IMR-90 (cell line): ENCODE measurements at regions not wholly inside any gene's neighbourhood (a gene's known extent, or its start where the extent isn't known, plus 50 kb on each side); places are given as distances from the start of the nearest gene placed in this dataset.
A peak's percentile ranks its signal among the peaks of the same experiment; 100 is the strongest.

ENCODE experiments used
- ATAC-seq: fragments of 200-7000 bp; cut with Tn5 transposase; 2 replicates; pipeline ENCODE4 v1.9.1; 2020; ENCODE audit warnings: low read depth, mild to moderate bottlenecking, moderate library complexity
- BruUV-seq: library from RNA; stranded (reverse); fragments of 400-500 nt; replicated peaks from 2 replicates; lab custom pipeline; 2021; lab: Mats Ljungman, UMichigan
- CTCF ChIA-PET: fragments of 300-600 bp; formaldehyde crosslinking; extraction: SDS; loops from one replicate; lab custom pipeline; 2021; ENCODE audit warnings: antibody characterized with exemption; lab: Yijun Ruan, JAX
- POLR2A ChIA-PET: fragments of 300-600 bp; sonication (Branson Sonifier 250); formaldehyde crosslinking; loops from one replicate; lab custom pipeline; 2022; ENCODE audit warnings: antibody characterized with exemption; ENCODE audit not compliant: unreplicated experiment; lab: Charles Lee
- DNase-seq: peaks from one replicate; pipeline ENCODE4 v3.0.0; 2013
- H2AFZ ChIP-seq: replicated peaks from 2 replicates; pipeline ENCODE3; 2013; ENCODE audit warnings: low read length, mild to moderate bottlenecking; ENCODE audit not compliant: poor library complexity
- H2AK5ac ChIP-seq: 2 replicates; pipeline ENCODE4 v1.6.1; 2013; ENCODE audit warnings: low read depth, low read length, inconsistent platforms
- H2AK9ac ChIP-seq: replicated peaks from 2 replicates; pipeline ENCODE3; 2013; ENCODE audit warnings: mild to moderate bottlenecking, low read depth, low read length, moderate library complexity; ENCODE audit not compliant: poor library complexity
- H2BK120ac ChIP-seq: 2 replicates; pipeline ENCODE4 v1.6.1; 2013; ENCODE audit warnings: low read depth, low read length, inconsistent platforms
- H2BK15ac ChIP-seq: 3 replicates; pipeline ENCODE4 v1.6.1; 2013; ENCODE audit warnings: low read depth, low read length, inconsistent platforms
- H2BK20ac ChIP-seq: 2 replicates; pipeline ENCODE4 v1.6.1; 2013; ENCODE audit warnings: low read depth, mild to moderate bottlenecking, inconsistent platforms, low read length, moderate library complexity
- H2BK5ac ChIP-seq: 2 replicates; pipeline ENCODE4 v1.6.1; 2013; ENCODE audit warnings: mild to moderate bottlenecking, low read depth, low read length, inconsistent platforms; ENCODE audit not compliant: poor library complexity, severe bottlenecking
- H3K14ac ChIP-seq: replicated peaks from 2 replicates; pipeline ENCODE4 v1.6.1; 2013; ENCODE audit warnings: low read depth, low read length, inconsistent platforms
- H3K18ac ChIP-seq: 2 replicates; pipeline ENCODE4 v1.6.1; 2013; ENCODE audit warnings: low read depth, low read length, control low read depth
- H3K23ac ChIP-seq: 2 replicates; pipeline ENCODE4 v1.6.1; 2013; ENCODE audit warnings: low read depth, low read length, inconsistent platforms
- H3K27ac ChIP-seq: 2 replicates; pipeline ENCODE4 v1.5.1; 2013; ENCODE audit warnings: mild to moderate bottlenecking, control low read depth, low read length; ENCODE audit not compliant: insufficient read depth
- H3K27me3 ChIP-seq: 2 replicates; pipeline ENCODE4 v1.6.1; 2013; ENCODE audit warnings: low read length; ENCODE audit not compliant: control insufficient read depth, insufficient read depth
- H3K36me3 ChIP-seq: 2 replicates; pipeline ENCODE4 v1.6.1; 2013; ENCODE audit warnings: low read length, mixed read lengths; ENCODE audit not compliant: control insufficient read depth, insufficient read depth
- H3K4ac ChIP-seq: 2 replicates; pipeline ENCODE4 v1.6.1; 2013; ENCODE audit warnings: low read depth, low read length, inconsistent platforms
- H3K4me1 ChIP-seq: 2 replicates; pipeline ENCODE4 v1.6.1; 2013; ENCODE audit warnings: low read length, mixed read lengths; ENCODE audit not compliant: control insufficient read depth, insufficient read depth
- H3K4me2 ChIP-seq: 2 replicates; pipeline ENCODE4 v1.6.1; 2013; ENCODE audit warnings: low read depth, mild to moderate bottlenecking, control low read depth, low read length, moderate library complexity
- H3K4me3 ChIP-seq: 2 replicates; pipeline ENCODE4 v1.5.1; 2013; ENCODE audit warnings: low read depth, mild to moderate bottlenecking, control low read depth, low read length, moderate library complexity; ENCODE audit not compliant: insufficient read depth
- H3K56ac ChIP-seq: 2 replicates; pipeline ENCODE4 v1.6.1; 2013; ENCODE audit warnings: low read length, inconsistent platforms; ENCODE audit not compliant: insufficient read depth; ENCODE audit errors: extremely low read depth
- H3K79me1 ChIP-seq, 2 experiments: 2 replicates each; pipeline ENCODE4 v1.6.1; 2013; ENCODE audit warnings: low read length in 2 of 2, inconsistent platforms in 1 of 2, low read depth in 1 of 2
- H3K9ac ChIP-seq: 2 replicates; pipeline ENCODE4 v1.6.1; 2013; ENCODE audit warnings: low read depth, low read length, control low read depth
- H3K9me1 ChIP-seq: 2 replicates; pipeline ENCODE4 v1.6.1; 2013; ENCODE audit warnings: low read length, inconsistent platforms; ENCODE audit not compliant: insufficient read depth
- H3K9me3 ChIP-seq: 2 replicates; pipeline ENCODE4 v1.6.1; 2013; ENCODE audit warnings: low read length; ENCODE audit not compliant: control insufficient read depth, insufficient read depth
- H4K20me1 ChIP-seq: 2 replicates; pipeline ENCODE4 v1.6.1; 2013; ENCODE audit warnings: low read length, inconsistent platforms; ENCODE audit not compliant: insufficient read depth
- H4K5ac ChIP-seq: 2 replicates; pipeline ENCODE4 v1.6.1; 2013; ENCODE audit warnings: mild to moderate bottlenecking, low read depth, low read length, control low read depth
- H4K8ac ChIP-seq, 2 experiments: 2 replicates each; pipeline ENCODE4 v1.6.1; 2013; ENCODE audit warnings: low read depth in 2 of 2, low read length in 2 of 2, control low read depth in 1 of 2, inconsistent platforms in 1 of 2
- H4K91ac ChIP-seq: 2 replicates; pipeline ENCODE4 v1.6.1; 2013; ENCODE audit warnings: low read depth, low read length, inconsistent platforms; ENCODE audit not compliant: insufficient read depth
- BHLHE40 ChIP-seq: fragments of 150-350 bp; IDR thresholded peaks from 2 replicates; pipeline ENCODE4 v1.6.1; 2016; ENCODE audit warnings: mild to moderate bottlenecking, low read depth, low read length
- CEBPB ChIP-seq: IDR thresholded peaks from 2 replicates; pipeline ENCODE4 v1.6.1; 2012; ENCODE audit warnings: low read depth, low read length, improper control_type of control experiment
- CHD1 ChIP-seq: IDR thresholded peaks from 2 replicates; pipeline ENCODE4 v1.6.1; 2012; ENCODE audit warnings: low read depth, low read length, improper control_type of control experiment
- FOS ChIP-seq: fragments of 150-350 bp; IDR thresholded peaks from 2 replicates; pipeline ENCODE4 v1.6.1; 2016; ENCODE audit warnings: low read depth, low read length
- MAFK ChIP-seq: IDR thresholded peaks from 2 replicates; pipeline ENCODE4 v1.6.1; 2012; ENCODE audit warnings: low read depth, low read length, improper control_type of control experiment
- MAZ ChIP-seq: IDR thresholded peaks from 2 replicates; pipeline ENCODE4 v1.6.1; 2012; ENCODE audit warnings: low read depth, mild to moderate bottlenecking, low read length, improper control_type of control experiment, moderate library complexity, borderline replicate concordance
- MXI1 ChIP-seq: IDR thresholded peaks from 2 replicates; pipeline ENCODE4 v1.6.1; 2012; ENCODE audit warnings: low read depth, mild to moderate bottlenecking, low read length, moderate library complexity, borderline replicate concordance
- NFE2L2 ChIP-seq: fragments of 150-350 bp; IDR thresholded peaks from 2 replicates; pipeline ENCODE4 v1.6.1; 2016; ENCODE audit warnings: low read depth, mild to moderate bottlenecking, low read length
- POLR2A ChIP-seq: IDR thresholded peaks from 2 replicates; pipeline ENCODE4 v1.6.1; 2012; ENCODE audit warnings: mild to moderate bottlenecking, low read depth, low read length
- RAD21 ChIP-seq: IDR thresholded peaks from 2 replicates; pipeline ENCODE4 v1.6.1; 2012; ENCODE audit warnings: low read length, improper control_type of control experiment
- RCOR1 ChIP-seq: IDR thresholded peaks from 2 replicates; pipeline ENCODE4 v1.6.1; 2012; ENCODE audit warnings: mild to moderate bottlenecking, low read length, improper control_type of control experiment; ENCODE audit not compliant: insufficient replicate concordance
- RFX5 ChIP-seq: IDR thresholded peaks from 2 replicates; pipeline ENCODE4 v1.8.0; 2012; ENCODE audit warnings: low read depth, mild to moderate bottlenecking, low read length, moderate library complexity
- SMC3 ChIP-seq: fragments of 150-350 bp; IDR thresholded peaks from 2 replicates; pipeline ENCODE4 v1.6.1; 2016; ENCODE audit warnings: low read depth, mild to moderate bottlenecking, antibody characterized with exemption, low read length, moderate library complexity
- WGBS, 2 experiments: methylation state at CpG; one replicate each; pipeline versions ENCODE4 v1.1.5 to v1.1.7; 2013; ENCODE audit warnings: missing lambda C conversion rate in 2 of 2; ENCODE audit not compliant: insufficient read length in 1 of 2; ENCODE audit errors: extremely low coverage in 2 of 2; 5-methylcytosine and 5-hydroxymethylcytosine counted together
- dilution Hi-C: fragments of 300-500 bp; cut with HindIII; formaldehyde crosslinking; loops from one replicate; pipeline ENCODE4 v1.14.3; 2018; ENCODE audit warnings: low sequenced_read_pairs; ENCODE audit not compliant: unreplicated experiment
- in situ Hi-C: fragments of 300-500 bp; cut with MboI; formaldehyde crosslinking; loops from 3 replicates; pipeline ENCODE4 v1.14.3; 2019; ENCODE audit warnings: low sequenced_read_pairs, inconsistent platforms, mixed read lengths
- intact Hi-C: fragments of 100-400 bp; cut with micrococcal nuclease; formaldehyde crosslinking; loops from 2 replicates; pipeline ENCODE4 v1.10.0; 2022
- TF ChIP-seq, protein P1 (sequence below): fragments of 150-350 bp; IDR thresholded peaks from 2 replicates; pipeline ENCODE4 v1.6.1; 2017; ENCODE audit warnings: mild to moderate bottlenecking, antibody characterized with exemption, low read length, low read depth
- TF ChIP-seq, protein P2 (sequence below): fragments of 150-350 bp; IDR thresholded peaks from 2 replicates; pipeline ENCODE4 v1.6.1; 2016; ENCODE audit warnings: low read depth, mild to moderate bottlenecking, low read length, moderate library complexity, borderline replicate concordance
- TF ChIP-seq, protein P3 (sequence below): conservative IDR thresholded peaks from 2 replicates; pipeline ENCODE4 v1.5.1; 2012; ENCODE audit warnings: mild to moderate bottlenecking, low read depth, low read length, improper control_type of control experiment

- ATAC-seq (peak; percentile 39), DNase-seq (peak; percentile 57)
- Histone ChIP-seq H3K27me3 (no peaks in the 10 kb centered on the region), H3K4me3 (no peak overlapping the region), H3K14ac (peak overlapping the region; percentile 80), H3K9me1 (peaks cover 13% of the 10 kb centered on the region), H3K9ac (no peak overlapping the region), H3K56ac (no peak overlapping the region), H4K8ac (peak overlapping the region; percentile 75 to 79; a peak in 3 of 4 replicates), H2BK120ac (peak overlapping the region; percentile 81), H2AFZ (peak overlapping the region; percentile 84), H3K4me2 (no peak overlapping the region), H3K4me1 (peaks cover 25% of the 10 kb centered on the region), H3K9me3 (no peaks in the 10 kb centered on the region), H3K18ac (peak overlapping the region; percentile 16; the same call in 1 of the 2 replicates), H4K5ac (peak overlapping the region; percentile 59; the same call in 1 of the 2 replicates), H2BK5ac (peak overlapping the region; percentile 46), H2AK5ac (peak overlapping the region; percentile 64), H3K4ac (peak overlapping the region; percentile 76), H3K23ac (peak overlapping the region; percentile 89), H3K36me3 (no peaks in the 10 kb centered on the region), H2AK9ac (peak overlapping the region; percentile 6), H2BK20ac (peak overlapping the region; percentile 88), H3K79me1 (no peaks in the 10 kb centered on the region), H2BK15ac (peak overlapping the region; percentile 74; the same call in 2 of the 3 replicates), H4K91ac (peak overlapping the region; percentile 80; the same call in 1 of the 2 replicates), H3K27ac (peak overlapping the region; percentile 39), H4K20me1 (no peaks in the 10 kb centered on the region)
- in situ Hi-C loops (no loop called here), intact Hi-C loops (no loop called here), dilution Hi-C loops (no loop called here)
- TF ChIP-seq MAZ (no peak), NFE2L2 (no peak), SMC3 (no peak), RFX5 (no peak), CHD1 (no peak), RAD21 (no peak), MXI1 (no peak), MAFK (no peak), POLR2A (no peak), CEBPB (no peak), BHLHE40 (no peak; the same call in 1 of the 2 replicates), FOS (no peak), RCOR1 (no peak)
- TF ChIP-seq, protein P1, sequence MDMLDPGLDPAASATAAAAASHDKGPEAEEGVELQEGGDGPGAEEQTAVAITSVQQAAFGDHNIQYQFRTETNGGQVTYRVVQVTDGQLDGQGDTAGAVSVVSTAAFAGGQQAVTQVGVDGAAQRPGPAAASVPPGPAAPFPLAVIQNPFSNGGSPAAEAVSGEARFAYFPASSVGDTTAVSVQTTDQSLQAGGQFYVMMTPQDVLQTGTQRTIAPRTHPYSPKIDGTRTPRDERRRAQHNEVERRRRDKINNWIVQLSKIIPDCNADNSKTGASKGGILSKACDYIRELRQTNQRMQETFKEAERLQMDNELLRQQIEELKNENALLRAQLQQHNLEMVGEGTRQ: no peak
- TF ChIP-seq, protein P2, sequence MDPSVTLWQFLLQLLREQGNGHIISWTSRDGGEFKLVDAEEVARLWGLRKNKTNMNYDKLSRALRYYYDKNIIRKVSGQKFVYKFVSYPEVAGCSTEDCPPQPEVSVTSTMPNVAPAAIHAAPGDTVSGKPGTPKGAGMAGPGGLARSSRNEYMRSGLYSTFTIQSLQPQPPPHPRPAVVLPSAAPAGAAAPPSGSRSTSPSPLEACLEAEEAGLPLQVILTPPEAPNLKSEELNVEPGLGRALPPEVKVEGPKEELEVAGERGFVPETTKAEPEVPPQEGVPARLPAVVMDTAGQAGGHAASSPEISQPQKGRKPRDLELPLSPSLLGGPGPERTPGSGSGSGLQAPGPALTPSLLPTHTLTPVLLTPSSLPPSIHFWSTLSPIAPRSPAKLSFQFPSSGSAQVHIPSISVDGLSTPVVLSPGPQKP: no peak
- TF ChIP-seq, protein P3, sequence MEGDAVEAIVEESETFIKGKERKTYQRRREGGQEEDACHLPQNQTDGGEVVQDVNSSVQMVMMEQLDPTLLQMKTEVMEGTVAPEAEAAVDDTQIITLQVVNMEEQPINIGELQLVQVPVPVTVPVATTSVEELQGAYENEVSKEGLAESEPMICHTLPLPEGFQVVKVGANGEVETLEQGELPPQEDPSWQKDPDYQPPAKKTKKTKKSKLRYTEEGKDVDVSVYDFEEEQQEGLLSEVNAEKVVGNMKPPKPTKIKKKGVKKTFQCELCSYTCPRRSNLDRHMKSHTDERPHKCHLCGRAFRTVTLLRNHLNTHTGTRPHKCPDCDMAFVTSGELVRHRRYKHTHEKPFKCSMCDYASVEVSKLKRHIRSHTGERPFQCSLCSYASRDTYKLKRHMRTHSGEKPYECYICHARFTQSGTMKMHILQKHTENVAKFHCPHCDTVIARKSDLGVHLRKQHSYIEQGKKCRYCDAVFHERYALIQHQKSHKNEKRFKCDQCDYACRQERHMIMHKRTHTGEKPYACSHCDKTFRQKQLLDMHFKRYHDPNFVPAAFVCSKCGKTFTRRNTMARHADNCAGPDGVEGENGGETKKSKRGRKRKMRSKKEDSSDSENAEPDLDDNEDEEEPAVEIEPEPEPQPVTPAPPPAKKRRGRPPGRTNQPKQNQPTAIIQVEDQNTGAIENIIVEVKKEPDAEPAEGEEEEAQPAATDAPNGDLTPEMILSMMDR: no peak
- POLR2A ChIA-PET: no interaction called here
- CTCF ChIA-PET: no interaction called here
- 40% methylated on average over 3 of the region's 11 CpGs; no CpG with 5 or more reads in 1 of the 2 experiments for WGBS, 2 experiments
- no TSS peak for BruUV-seq
Observed at GRCh38 chr10:43846187-43846680, 197.6 kb upstream of the ZNF32 start.
